HG02885 (cell line): ENCODE measurements at regions not wholly inside any gene's neighbourhood (a gene's known extent, or its start where the extent isn't known, plus 50 kb on each side); places are given as distances from the start of the nearest gene placed in this dataset.
A peak's percentile ranks its signal among the peaks of the same experiment; 100 is the strongest.
"Not testable (repeated sequence)": the region's sequence is repeated elsewhere in the genome, so short reads cannot be mapped to it uniquely, and the experiment has no call there.

Experiments used
- ATAC-seq: cut with Tn5 transposase; IDR thresholded peaks from one replicate; pipeline ENCODE4 v1.9.1; 2021; ENCODE audit warnings: mild to moderate bottlenecking; ENCODE audit not compliant: unreplicated experiment, poor library complexity

- ATAC-seq = no peak
Measured at GRCh38 chr14:50013934-50014333, 102.4 kb downstream of the VCPKMT start.

GRCh38 chr14:50014809-50015430 lies 101.5 kb downstream of the VCPKMT start:
- no peak for ATAC-seq

- ATAC-seq = no peak
Measured at GRCh38 chr14:50015716-50016115, 100.7 kb downstream of the VCPKMT start.

- no peak for ATAC-seq
Measured at GRCh38 chr14:50018201-50018932, 98.0 kb downstream of the VCPKMT start.

- no peak for ATAC-seq
Measured at GRCh38 chr14:50018933-50019210, 97.5 kb downstream of the VCPKMT start.

GRCh38 chr14:50020184-50020583 lies 96.2 kb downstream of the VCPKMT start:
- ATAC-seq = no peak

- ATAC-seq = no peak
Measured at GRCh38 chr14:50020799-50021198, 95.6 kb downstream of the VCPKMT start.

GRCh38 chr14:50021261-50022031 lies 94.9 kb downstream of the VCPKMT start:
- ATAC-seq = no peak

- peak; percentile 60 for ATAC-seq
Measured at GRCh38 chr14:50022661-50023060, 93.7 kb downstream of the VCPKMT start.

GRCh38 chr14:50023671-50024490 lies 92.5 kb downstream of the VCPKMT start:
- no peak for ATAC-seq

GRCh38 chr14:50025073-50025472 lies 91.3 kb downstream of the VCPKMT start:
- no peak for ATAC-seq

- no peak for ATAC-seq
Measured at GRCh38 chr14:50025776-50026175, 90.6 kb downstream of the VCPKMT start.

- no peak for ATAC-seq
Measured at GRCh38 chr14:50026396-50026795, 90.0 kb downstream of the VCPKMT start.

GRCh38 chr14:50027816-50028215 lies 88.6 kb downstream of the VCPKMT start:
- no peak for ATAC-seq

- ATAC-seq = no peak
Measured at GRCh38 chr14:50028458-50028857, 87.9 kb downstream of the VCPKMT start.

- ATAC-seq = no peak
Measured at GRCh38 chr14:50030036-50030435, 86.3 kb downstream of the VCPKMT start.

- ATAC-seq = not testable (repeated sequence)
Measured at GRCh38 chr14:50030911-50031310, 85.5 kb downstream of the VCPKMT start.

- no peak for ATAC-seq
Measured at GRCh38 chr14:50031602-50032313, 84.6 kb downstream of the VCPKMT start.

- not testable (repeated sequence) for ATAC-seq
Measured at GRCh38 chr14:50032462-50033167, 83.8 kb downstream of the VCPKMT start.
